OCI-LY3 (cell line): ENCODE measurements at regions not wholly inside any gene's neighbourhood (a gene's known extent, or its start where the extent isn't known, plus 50 kb on each side); places are given as distances from the start of the nearest gene placed in this dataset.

ENCODE experiments used
- H2AFZ ChIP-seq: fragments of 200-600, 300-600 bp; shearing (Covaris generic); 2 replicates; pipeline ENCODE4 v1.6.0; 2014; ENCODE audit warnings: antibody characterized with exemption, low read depth, low read length
- H3K27ac ChIP-seq: fragments of 200-600, 300-600 bp; sonication (generic); 2 replicates; pipeline ENCODE4 v1.5.1; 2014; ENCODE audit warnings: mild to moderate bottlenecking, low read length, moderate library complexity, mixed read lengths
- H3K27me3 ChIP-seq: fragments of 200-600, 300-600 bp; sonication (generic); 2 replicates; pipeline ENCODE4 v1.6.1; 2014; ENCODE audit warnings: low read depth, low read length, mixed read lengths
- H3K36me3 ChIP-seq: fragments of 200-600, 300-600 bp; sonication (generic); replicated peaks from 2 replicates; pipeline ENCODE3; 2014; ENCODE audit warnings: low read depth, low read length, mixed read lengths
- H3K4me1 ChIP-seq: fragments of 300-600, 200-600 bp; sonication (generic); 2 replicates; pipeline ENCODE4 v1.6.1; 2014; ENCODE audit warnings: low read length, mixed read lengths
- H3K4me2 ChIP-seq: fragments of 200-600, 300-600 bp; sonication (generic); 2 replicates; pipeline ENCODE4 v1.6.1; 2014; ENCODE audit warnings: low read length, mixed read lengths
- H3K4me3 ChIP-seq: fragments of 300-600, 200-600 bp; sonication (generic); 2 replicates; pipeline ENCODE4 v1.5.1; 2014; ENCODE audit warnings: antibody characterized with exemption, mild to moderate bottlenecking, low read length, moderate library complexity
- H3K79me2 ChIP-seq: fragments of 300-600, 200-600 bp; shearing (Covaris generic); 2 replicates; pipeline ENCODE4 v1.6.1; 2014; ENCODE audit warnings: mild to moderate bottlenecking, low read length, mixed read lengths
- H3K9ac ChIP-seq: fragments of 300-600, 200-600 bp; shearing (Covaris generic); 2 replicates; pipeline ENCODE4 v1.6.0; 2014; ENCODE audit warnings: mild to moderate bottlenecking, low read length, moderate library complexity
- H3K9me3 ChIP-seq: fragments of 200-600, 300-600 bp; shearing (Covaris generic); 2 replicates; pipeline ENCODE4 v1.6.1; 2014; ENCODE audit warnings: low read length, mixed read lengths; ENCODE audit not compliant: insufficient read depth
- H4K20me1 ChIP-seq: fragments of 200-600, 300-600 bp; sonication (generic); 2 replicates; pipeline ENCODE4 v1.6.1; 2016; ENCODE audit warnings: low read length, mixed read lengths; ENCODE audit not compliant: insufficient read depth
- EZH2phosphoT487 ChIP-seq: fragments of 200-600 bp; shearing (Covaris generic); IDR thresholded peaks from 2 replicates; pipeline ENCODE4 v1.6.1; 2018; ENCODE audit warnings: antibody characterized with exemption, mixed run types, low read depth
- TF ChIP-seq, protein P1 (sequence below): fragments of 200-600, 300-600 bp; sonication (generic); IDR thresholded peaks from 2 replicates; pipeline ENCODE4 v1.5.1; 2014; ENCODE audit warnings: antibody characterized with exemption, low read length, low read depth

- Histone ChIP-seq H3K36me3 (no peaks in the 10 kb centered on the region), H3K4me2 (no peak overlapping the region)
Observed at GRCh38 chr6:145008715-145009114, 723.6 kb downstream of the UTRN start.

GRCh38 chr6:145009711-145010110 is 724.6 kb downstream of the UTRN start:
- H3K36me3 ChIP-seq: no peaks in the 10 kb centered on the region
- no peaks in the 10 kb centered on the region for H3K9me3 ChIP-seq
- H3K4me2 ChIP-seq: no peak overlapping the region
- H3K4me1 ChIP-seq: no peaks in the 10 kb centered on the region
- no peak overlapping the region for H3K9ac ChIP-seq
- no peaks in the 10 kb centered on the region for H3K79me2 ChIP-seq
- no peak overlapping the region for H3K27ac ChIP-seq
- H4K20me1 ChIP-seq: no peaks in the 10 kb centered on the region
- H3K27me3 ChIP-seq: no peaks in the 10 kb centered on the region
- no peak overlapping the region for H2AFZ ChIP-seq
- no peak overlapping the region for H3K4me3 ChIP-seq
- TF ChIP-seq EZH2phosphoT487: no peak
- TF ChIP-seq, protein P1, sequence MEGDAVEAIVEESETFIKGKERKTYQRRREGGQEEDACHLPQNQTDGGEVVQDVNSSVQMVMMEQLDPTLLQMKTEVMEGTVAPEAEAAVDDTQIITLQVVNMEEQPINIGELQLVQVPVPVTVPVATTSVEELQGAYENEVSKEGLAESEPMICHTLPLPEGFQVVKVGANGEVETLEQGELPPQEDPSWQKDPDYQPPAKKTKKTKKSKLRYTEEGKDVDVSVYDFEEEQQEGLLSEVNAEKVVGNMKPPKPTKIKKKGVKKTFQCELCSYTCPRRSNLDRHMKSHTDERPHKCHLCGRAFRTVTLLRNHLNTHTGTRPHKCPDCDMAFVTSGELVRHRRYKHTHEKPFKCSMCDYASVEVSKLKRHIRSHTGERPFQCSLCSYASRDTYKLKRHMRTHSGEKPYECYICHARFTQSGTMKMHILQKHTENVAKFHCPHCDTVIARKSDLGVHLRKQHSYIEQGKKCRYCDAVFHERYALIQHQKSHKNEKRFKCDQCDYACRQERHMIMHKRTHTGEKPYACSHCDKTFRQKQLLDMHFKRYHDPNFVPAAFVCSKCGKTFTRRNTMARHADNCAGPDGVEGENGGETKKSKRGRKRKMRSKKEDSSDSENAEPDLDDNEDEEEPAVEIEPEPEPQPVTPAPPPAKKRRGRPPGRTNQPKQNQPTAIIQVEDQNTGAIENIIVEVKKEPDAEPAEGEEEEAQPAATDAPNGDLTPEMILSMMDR: no peak

More at GRCh38 chr6:145008715-145009114, 723.6 kb downstream of the UTRN start:
- Histone ChIP-seq H4K20me1 (no peaks in the 10 kb centered on the region), H3K27ac (no peak overlapping the region), H3K9me3 (no peaks in the 10 kb centered on the region), H2AFZ (no peak overlapping the region), H3K27me3 (no peaks in the 10 kb centered on the region), H3K9ac (no peak overlapping the region), H3K4me3 (no peak overlapping the region), H3K4me1 (no peaks in the 10 kb centered on the region), H3K79me2 (no peaks in the 10 kb centered on the region)
- no peak for TF ChIP-seq EZH2phosphoT487

DNA sequence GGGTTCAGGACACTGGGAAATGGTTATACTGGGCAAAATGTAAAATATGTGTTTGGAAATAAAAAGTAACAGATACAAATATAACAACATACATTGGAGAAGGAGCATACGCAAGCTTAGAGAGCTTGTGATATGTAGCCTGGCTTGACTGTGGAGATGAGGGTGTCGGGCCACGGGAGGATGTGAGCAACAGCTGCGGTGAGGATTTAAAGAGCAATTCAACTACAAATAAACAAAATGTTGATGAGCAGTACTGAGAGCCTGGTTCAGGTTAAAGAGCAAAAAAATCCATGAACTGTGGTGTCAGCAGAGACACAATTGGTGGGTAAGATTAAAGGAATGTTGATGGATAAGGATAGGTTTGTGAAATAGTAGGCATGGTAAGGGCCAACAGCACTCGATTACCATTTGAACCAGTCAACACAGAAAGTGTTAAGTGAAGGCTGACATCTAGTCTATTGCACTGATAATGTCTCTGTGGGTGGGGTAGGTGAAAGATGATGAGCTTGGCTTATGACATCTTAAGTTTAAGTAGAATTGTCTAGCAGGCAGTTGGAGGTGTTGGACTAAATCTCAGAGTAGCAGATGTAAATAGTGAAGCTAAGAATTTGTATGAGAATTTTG is 723.2 kb downstream of the EPM2A start:
- no peaks in the 10 kb centered on the region for H4K20me1 ChIP-seq
- H2AFZ ChIP-seq: no peak overlapping the region
- H3K27me3 ChIP-seq: no peaks in the 10 kb centered on the region
- H3K4me3 ChIP-seq: no peak overlapping the region
- TF ChIP-seq, protein P1: no peak
- TF ChIP-seq EZH2phosphoT487: no peak
- H3K9me3 ChIP-seq: no peaks in the 10 kb centered on the region
- H3K27ac ChIP-seq: no peak overlapping the region
- H3K4me1 ChIP-seq: peaks cover 5% of the 10 kb centered on the region
- no peaks in the 10 kb centered on the region for H3K36me3 ChIP-seq
- H3K9ac ChIP-seq: no peak overlapping the region
- H3K4me2 ChIP-seq: no peak overlapping the region
- H3K79me2 ChIP-seq: no peaks in the 10 kb centered on the region

DNA sequence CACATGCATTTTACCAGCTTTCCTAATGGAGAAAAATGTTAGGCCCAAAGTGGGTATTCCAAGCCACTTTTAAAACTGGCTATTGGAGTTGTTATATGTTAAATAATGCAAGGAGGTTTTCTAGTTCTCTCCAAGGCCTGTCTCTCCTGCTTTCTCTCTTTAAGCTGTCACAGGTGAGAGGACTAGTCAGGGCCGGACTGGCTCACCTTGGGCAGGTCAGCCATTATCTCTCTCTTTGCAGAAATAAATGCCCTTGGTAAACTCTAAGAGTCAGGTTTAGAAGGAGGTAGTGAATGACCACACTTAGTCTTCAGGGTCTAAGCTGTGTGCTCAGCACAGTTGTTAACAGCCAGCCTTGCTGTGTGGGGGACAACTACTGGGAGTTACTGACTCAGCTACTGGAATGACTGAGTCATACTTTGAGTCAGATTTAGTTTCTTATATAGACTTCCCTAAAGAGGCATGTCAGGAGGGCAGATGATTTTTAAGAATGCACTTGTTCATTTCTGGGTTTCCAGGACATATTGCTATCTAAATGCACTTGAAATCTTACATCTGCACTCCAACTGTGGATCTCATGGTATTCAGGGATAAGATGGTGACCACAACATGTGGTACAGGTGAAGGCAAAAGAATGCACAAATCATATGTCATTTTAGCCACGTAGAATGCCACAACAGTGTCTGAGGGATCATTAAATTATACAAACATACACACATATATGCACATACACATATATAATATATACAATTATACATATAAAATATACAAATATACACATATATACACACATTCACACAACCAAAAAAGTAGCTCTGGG is 719.4 kb downstream of the EPM2A start:
- Histone ChIP-seq H2AFZ (no peak overlapping the region), H3K79me2 (no peaks in the 10 kb centered on the region), H3K27me3 (no peaks in the 10 kb centered on the region), H3K27ac (no peak overlapping the region), H3K4me1 (peaks cover 5% of the 10 kb centered on the region), H3K9me3 (no peaks in the 10 kb centered on the region), H3K4me3 (no peak overlapping the region), H3K9ac (no peak overlapping the region), H4K20me1 (no peaks in the 10 kb centered on the region), H3K4me2 (no peak overlapping the region), H3K36me3 (no peaks in the 10 kb centered on the region)
- no peak for TF ChIP-seq EZH2phosphoT487
- TF ChIP-seq, protein P1: no peak
